Stimulated activated CD4-positive, alpha-beta T cell treated with anti-CD3 and anti-CD28 coated beads, TNF-alpha, amount 100 ng/mL, for 1 hour (primary cell): ENCODE measurements at regions not wholly inside any gene's neighbourhood (a gene's known extent, or its start where the extent isn't known, plus 50 kb on each side); places are given as distances from the start of the nearest gene placed in this dataset.

Experiments
- DNase-seq, 3 donors: peaks; one replicate each; pipeline ENCODE4 v3.0.0-alpha.2; 2020; ENCODE audit warnings: low read depth in 3 of 3, low spot score in 1 of 3

DNA sequence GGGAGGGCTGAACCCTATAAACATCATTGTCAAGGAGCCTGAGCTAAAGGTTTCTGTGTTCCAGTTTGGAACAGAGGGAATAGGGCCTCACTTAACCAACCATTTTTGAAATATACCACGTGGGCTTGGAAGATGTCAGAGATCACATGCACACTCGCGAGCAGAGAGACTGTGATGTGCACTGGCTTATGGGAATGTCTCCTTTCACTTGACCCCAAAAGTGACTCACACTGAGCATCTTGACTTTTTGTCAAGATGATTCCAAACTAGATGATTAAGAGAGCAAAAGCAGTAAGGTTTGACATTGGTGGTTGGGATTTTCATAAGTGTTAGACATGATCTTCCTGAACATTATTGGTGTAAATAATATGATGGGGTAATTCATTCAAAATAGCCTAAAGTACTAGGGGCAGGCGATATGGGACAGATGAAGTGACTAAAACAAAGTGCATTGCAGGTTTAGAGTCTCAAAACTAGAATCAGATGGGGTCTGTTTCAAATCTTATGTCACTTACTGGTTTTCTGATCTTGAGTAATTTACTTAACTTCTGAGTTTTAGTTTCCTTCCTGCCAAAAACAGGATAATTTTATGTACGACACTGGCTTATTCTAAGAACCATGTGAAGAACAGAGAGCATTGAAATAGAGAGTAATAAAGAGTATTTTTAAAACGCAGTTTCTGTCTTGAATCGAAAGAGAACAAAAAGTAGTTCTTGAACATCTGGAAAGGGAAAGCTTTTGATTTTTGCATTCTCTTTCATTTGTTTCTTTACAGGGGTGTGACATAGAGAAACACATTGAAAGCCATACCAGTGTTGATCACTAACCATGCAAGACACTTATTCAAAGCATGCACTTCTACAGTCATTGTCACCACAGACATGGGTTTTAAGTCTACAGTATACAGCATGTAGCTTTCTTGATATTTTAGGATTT lies 383.0 kb downstream of the DIRAS2 start:
- DNase-seq: no peak

DNA sequence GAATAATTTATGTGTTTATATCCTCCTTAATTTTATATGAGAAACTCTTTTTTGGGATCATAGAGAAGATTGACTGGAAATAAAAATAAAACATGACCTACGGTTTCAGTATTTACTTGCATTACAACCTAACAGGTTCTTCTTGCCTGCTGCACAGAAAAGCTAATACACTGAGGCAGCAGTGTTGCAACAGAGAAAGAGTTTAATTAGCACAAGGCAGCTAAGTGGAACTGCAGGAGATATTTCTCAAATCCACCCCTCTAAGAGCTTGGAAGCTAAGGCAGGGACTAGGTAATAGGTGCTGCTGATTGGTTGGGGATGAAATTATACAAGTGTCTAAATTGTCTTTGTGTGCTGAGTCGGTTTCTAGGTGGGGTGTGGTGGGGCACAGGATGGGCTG lies 380.9 kb downstream of the DIRAS2 start:
- no peak for DNase-seq

DNA sequence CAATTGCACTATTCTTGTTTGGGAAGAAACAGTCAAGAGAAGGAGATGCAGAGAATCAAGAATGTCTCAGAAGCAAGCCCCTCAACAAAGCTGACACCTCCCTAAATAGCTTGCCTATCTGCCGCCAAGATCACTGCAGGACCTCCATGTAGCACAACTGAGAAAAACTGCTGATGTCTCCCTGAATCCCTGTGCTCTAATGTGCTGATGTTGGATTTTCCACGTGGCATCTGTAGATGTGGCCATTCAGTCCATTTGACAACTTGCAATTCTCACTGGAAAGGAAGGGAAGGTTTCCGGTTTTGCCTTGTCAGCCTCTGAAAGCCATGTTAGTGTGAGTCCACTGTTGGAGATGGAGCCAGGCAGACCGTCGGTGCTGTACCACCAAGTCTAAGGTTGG lies 374.0 kb downstream of the DIRAS2 start:
- no peak for DNase-seq

DNA sequence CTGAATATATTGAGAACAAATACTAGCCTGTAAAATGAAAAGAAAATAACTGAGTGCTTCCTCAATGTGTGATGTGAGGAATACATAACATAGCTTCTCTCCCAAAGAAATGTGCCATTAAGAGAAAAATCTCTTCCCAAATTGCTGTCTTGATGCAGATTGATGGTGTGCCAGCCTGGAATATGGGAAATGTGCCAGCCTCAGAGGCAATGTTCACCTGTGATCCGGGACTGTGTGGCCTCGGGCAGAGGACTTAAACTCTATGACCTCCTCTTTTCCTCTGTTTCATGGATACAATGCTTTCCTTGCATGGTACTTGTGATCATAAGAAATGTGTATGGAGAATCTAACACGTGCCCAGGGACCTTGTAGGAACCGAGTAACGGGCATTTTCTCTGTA lies 370.9 kb downstream of the DIRAS2 start:
- DNase-seq: no peak

DNA sequence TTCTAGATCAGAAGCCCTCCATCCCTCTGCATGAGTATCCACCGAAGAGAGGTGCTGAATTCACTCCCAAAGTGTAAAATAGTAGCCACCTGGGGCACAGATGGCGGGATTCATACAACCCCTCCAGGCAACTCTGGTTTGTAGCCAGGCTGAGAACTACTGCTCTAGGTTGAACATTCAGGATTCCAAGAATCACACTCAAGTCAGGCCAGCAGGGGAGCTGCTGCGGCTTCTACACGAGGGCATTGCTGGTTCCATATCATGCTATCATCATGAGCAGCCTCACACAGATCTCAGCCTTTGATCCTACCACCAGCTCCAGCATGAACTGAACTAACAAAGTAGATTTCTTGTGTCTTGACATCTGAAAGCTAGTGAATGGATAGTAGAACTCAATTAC lies 367.9 kb downstream of the DIRAS2 start:
- DNase-seq: no peak

DNA sequence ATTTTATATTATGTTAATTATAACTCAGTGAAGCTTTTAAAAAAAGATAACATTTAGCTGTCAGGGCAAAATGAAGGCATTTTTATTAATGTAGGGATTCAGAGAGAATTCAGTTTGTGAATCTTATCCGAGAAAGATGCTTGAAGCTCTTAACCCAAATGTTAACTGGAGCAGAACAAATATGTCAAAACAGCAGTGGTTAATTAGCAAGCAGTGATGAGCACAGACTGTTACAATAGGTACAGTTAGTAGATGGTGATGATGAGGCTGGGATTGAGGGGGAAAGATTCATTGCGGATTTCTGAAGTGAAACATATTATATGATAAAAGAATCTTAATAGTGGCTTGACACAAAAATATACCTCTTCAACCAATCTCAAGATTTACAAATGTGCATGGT lies 356.7 kb downstream of the DIRAS2 start:
- DNase-seq: no peak

DNA sequence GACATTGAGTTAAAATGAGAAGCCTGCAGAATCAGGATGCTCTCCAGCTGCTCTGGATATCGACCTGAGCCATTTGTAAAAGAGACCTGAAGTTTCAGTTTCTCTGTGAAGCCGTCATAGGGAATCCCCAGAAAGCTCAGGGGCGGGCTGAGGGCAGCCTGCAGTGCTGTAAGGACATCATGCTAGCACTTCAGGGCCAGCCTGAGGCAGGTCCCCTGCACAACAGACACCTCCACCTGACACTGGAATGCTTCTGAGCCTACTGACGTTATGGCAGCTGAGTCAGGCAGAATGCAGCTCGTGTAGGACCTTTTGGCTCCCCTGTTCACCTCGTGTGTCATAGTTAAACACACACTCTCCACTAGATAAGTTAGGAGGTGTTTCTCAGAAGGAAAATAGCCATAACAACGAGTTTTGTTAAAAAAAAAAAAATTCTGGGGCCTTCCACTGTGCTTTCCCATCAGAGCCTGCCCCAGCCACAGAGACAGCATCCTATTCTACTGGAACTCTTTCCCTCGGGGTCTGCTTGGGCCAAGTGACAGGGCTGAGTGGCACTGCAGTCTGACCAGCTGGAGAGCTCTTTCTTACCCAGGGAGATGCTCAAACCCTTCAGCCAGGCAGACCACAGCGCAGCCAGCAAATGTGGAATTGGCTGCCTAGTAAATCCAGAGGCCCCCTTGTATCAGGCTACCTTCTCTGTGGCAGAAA lies 354.9 kb downstream of the DIRAS2 start:
- DNase-seq: no peak

DNA sequence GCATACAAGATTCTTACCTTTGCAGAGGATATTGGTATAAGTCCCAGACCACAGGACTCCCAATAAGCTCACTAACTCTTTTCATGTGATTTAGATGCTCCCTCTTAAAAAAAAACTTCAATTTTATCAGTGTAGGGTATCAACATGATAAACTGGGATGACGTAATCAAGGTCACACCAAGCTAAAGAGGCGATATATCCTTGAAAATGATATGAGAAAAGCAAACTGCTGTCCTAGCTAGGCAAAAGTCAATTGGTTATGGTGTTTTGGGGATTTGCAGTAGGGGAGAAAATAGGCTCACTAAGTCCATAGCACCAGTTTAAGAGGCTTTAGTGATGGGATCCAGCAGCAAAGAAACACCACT lies 354.4 kb downstream of the DIRAS2 start:
- DNase-seq: no peak

DNA sequence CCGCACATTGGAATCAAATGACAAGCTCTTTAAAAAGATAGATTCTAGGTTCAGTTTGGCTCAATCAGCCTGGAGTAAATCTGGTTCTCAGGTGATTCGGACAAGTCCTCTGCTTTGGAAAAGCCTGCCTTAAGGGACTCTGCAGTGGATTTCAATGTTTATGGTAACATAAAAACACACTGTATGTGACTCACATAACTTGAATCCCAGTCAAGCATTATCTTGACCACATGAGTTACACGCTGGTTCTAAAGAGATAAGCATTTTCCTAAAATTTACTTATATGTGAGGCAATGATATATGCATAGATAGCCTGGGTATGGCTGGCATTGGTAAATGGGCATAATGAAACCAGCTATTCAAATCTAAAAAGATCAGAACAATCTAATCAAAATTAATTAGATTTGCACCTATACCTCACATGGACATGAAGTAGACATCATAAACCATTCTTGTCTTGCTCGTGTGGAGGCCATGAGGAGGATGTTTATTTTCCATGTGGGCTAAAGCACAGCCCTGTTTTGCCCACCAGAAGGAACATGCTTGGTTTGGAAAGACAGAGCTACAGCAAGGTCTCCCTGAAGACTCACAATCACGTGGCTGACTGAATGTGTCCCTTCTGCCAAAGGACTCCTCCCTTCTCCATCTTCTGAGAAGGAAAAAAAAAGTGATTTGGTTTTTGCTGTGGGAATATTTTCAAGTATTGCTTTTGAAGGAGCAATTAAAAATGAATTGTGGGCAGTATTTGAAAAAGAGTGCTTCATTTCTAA lies 351.7 kb downstream of the DIRAS2 start:
- DNase-seq: no peak

DNA sequence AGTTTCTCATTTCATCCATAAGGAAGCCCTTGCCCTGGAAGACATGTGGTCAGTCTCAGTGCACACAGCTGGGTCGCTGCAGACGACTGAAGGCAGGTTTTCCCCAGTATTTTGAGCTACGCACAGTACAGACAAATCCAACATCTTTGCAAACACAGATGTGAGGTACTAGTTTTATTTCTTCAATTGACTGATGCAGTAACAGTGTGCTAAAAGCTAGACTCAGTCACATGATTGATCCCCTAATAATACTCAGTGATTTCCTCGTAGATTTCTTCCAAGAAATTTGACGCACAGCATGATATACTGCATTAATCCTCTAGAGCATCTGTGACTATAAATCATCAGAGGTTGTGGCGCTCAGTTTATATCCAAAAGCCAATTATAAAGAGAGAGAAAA lies 346.1 kb downstream of the DIRAS2 start:
- no peak for DNase-seq

DNA sequence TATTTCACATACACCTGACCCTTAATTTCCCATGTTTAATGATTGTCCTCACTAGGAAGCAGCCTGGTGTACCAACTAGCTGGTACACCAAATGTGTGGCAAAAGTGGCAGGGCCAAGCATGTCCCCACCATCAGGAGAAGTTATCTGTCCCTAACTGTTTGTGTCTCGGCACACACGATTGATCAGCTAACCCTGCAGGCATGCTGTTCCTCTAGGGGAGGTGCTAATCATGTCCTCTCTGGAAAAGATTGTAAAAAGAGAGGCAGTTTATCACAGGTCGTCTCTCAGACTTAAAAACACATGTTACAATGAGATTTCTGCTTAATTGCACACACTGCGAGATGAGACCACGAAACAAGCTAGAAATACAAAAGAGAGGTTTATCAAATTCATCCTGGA lies 342.7 kb downstream of the DIRAS2 start:
- DNase-seq: no peak

DNA sequence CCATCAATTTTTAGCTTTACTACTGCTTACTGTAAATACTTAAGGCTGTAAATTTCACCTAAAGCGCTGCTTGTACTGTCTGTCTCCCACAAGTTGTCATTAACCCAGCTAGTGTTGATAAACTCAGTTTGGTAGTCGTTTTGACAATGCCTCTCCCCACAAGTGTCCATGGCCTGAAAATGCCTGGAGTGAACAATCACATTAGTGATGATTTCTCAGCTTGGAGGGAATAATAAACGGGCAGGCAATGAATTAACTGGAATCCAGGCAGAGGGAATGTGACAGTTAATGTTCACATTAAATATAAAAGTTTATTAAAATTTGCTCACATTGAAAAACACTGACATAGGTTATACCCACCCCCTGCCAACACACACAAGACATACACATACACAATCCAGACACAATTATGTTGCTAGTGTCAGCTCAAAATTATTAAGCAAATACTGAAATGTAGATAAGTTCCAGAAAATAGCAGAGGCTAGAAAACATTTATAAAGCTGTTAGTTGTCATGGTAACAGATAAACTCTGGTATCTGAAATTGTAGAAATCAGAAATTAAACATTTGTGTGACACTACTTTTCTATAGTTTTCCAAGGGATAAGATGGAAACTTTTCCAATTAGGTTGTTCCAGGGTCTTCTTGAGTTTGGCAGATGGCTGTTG lies 341.9 kb downstream of the DIRAS2 start:
- DNase-seq: no peak

DNA sequence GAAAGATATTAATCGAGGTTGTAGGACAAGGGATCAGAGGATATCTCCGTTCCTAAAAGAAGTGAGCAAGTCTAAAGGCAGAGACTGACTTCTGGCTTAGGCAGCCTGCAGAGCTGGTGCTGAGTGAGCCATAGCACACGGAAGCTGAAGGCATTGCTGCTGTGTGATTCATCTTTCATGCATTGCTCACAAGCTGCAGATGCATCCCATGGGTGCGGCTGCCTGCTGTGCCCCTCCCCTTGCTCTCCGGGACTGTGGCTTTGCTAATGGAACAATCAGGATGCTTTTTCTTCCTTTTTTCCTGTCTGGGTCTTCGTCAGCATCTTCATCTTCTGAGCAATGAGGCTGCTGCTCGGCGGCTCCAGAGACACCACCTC lies 341.4 kb downstream of the DIRAS2 start:
- DNase-seq: no peak

DNA sequence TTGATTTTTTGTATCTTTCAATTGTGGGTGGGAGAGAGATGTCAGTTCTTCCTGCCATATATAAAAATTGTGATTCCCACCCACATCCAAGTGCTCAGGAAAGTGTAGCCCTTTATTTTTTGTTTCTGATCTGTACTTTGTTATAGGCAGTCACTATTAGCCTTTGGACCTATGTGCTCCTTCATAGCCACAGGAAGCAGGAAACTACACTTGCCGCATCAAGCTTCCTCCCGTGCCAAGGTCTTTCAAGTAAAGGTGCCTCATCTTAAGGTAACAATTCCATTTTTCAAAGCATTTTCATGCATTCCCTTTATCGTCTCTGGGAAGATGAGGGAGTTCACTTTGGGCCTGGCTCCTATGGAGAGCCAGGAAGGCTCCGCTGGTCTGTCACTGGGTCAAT lies 339.0 kb downstream of the DIRAS2 start:
- no peak for DNase-seq

DNA sequence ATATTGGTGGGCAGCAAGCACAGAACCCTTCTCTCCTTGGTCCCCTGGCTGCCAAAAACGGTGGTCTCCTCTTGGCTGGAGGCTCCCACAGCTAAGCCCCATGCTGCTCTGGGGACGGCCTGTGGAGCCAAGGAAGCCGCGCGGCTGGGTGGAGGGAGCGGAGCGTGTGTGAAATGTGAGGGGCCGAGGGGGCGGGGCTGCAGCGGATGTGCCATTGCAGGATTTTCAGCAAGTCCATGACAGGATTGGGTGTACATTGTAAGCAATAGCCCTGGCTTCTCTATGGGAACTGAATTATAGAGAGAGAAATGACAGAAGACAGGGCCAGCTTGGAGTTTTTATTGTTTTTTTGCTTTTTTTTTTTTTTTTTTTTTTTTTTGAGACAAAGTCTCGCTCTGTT lies 336.5 kb downstream of the DIRAS2 start:
- DNase-seq: no peak

DNA sequence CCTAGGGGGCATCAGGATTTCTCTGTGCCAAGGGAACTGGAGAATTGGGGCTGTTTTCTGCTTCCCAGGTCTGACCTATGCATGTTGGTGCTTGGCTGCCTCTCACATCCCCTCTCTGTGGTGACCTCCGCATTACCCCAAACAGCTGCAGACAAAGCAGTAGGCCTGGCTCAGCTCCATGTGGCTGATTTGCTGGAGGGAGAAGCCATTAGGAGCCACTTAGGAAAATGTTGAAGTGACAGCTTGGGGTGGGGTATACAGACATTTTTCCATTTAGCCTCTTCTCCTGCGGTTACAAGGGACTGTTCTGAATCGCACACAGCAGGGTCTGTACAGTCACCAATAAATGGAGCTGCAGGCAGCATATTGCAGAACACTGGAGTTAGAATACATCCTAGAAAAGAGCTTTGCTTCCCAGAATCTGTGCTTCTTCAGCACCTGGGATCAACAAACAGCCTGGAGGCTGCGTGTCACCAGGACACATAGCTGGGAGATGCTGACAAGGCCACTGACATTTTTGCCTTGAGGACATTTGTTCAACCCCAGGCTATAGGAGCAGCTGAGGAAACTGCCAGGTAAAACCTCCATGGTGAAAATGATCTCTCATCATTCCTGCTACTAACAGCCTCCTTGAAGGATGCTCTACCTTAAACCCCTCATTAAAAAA lies 335.3 kb downstream of the DIRAS2 start:
- no peak for DNase-seq

DNA sequence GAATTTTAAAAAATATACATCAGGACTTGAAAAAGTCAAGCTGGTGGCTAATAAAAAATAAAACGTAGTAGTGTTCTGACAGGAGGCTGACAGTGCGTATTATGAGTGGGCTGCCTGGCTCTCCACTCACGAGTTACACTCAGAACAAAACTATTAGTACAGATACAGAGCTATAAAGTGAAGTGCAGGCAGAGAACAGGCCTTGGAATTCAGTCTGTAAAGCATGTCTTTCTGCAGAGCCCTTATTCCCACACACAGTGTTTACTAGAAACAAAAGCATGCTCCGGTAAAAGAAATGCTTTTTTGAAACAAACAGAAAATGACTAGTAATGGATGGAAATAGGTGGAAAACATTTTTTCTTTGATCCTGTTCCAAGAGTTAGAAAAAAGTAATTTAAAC lies 334.7 kb downstream of the DIRAS2 start:
- DNase-seq: no peak

DNA sequence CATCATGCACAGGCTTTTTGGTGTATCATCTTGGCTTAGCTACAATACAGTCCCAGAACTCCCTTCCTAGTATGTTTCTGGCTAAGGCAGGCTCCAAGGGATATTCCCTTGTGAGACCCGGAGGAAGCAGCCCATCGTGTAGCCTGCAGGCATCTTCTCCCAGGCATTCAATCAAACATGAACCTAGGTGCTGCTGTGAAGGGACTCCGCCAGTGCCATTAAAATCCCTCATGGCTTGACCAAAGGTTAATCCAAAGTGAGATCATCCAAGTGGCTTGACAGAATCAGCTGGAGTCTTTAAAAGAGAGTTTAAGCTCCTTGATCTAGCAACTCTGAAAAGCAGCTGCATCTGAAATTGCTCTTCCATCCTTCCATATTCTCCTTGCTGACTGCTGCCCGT lies 333.9 kb downstream of the DIRAS2 start:
- no peak for DNase-seq

DNA sequence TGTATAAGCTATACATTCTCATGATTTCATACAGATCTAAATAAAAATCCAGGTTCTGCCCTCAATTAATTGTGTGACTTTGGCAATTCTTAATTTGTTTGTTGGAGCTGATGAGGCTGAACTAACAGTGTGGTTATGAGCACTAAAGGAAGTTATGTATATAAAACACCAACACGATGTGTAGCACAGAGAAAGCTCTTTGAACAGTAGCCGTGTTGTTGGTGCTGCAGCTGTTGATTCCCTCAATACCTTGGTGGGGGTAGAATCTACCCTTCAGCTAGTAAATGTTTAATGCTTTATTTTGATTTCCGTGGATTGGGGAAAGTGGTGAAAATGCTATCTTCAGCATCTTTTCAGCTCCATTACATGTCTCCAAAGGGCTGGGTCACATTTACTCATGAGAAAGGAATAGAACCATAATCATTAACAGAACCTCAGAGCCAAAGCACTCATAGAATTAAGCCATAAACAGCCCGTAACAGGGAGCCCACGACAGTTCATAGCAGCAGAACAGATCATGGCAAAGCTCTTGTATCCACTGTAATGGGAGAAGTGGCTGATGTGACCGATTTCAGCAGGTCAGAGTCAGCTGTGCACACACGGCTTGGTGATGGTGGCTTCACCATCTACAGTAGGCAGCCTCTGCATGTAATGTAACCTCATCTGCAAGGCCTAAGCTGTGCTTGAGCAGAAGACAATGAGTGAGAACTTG lies 332.7 kb downstream of the DIRAS2 start:
- DNase-seq: no peak

DNA sequence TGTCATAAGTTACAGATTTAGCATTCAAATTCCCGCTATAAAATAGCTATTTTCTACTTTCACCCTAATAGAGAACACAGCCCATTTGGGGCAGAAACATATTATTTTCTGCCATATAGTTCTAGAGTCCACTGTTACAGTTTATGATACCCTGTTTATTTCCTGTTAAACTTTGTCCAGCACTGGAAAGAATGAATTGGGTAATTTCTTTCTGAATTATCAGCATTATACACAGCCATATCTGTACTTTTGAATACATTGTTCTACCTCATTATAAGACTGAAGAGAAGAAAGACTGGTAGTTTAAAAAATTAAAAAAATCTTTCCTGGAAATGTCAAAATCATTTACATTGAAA lies 332.1 kb downstream of the DIRAS2 start:
- DNase-seq: no peak
